ENCODE measurements at regions not wholly inside any gene's neighbourhood (a gene's known extent, or its start where the extent isn't known, plus 50 kb on each side); places are given as distances from the start of the nearest gene placed in this dataset.

DNA sequence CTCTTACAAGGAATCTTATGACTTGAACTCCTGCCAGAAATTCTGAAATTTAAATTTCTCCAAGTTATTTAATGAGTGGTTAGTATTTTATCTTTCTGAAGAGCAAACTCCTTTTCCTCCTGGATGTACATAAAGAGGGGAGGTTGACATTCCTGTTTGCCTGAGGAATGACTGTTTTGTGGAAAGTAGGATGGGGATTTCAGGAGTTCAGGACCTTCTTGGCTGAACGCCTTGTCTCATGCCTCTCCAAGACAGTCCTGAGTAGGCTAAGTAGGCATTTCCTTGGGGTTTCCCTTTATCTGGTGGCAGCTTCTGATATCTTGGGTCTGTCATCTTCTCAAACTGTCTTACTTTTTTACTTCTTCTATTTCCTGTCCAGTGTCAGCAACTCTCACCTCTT, 356.6 kb downstream of the TDRD3 start:
- DNase-seq (ENCODE audit: low read depth, low spot score), result no peak
- Histone ChIP-seq H3K9me3 (ENCODE audit: control insufficient read depth, low read depth, low read length) (no peaks in the 10 kb centered on the region), H3K27ac (ENCODE audit: control insufficient read depth, insufficient read depth, low read length) (no peak overlapping the region), H2AFZ (ENCODE audit: control insufficient read depth, low read length) (no peak overlapping the region), H3K36me3 (ENCODE audit: control insufficient read depth in 2 of 2, extremely low read depth in 1 of 2, insufficient read depth in 2 of 2, low read length in 2 of 2) (no peaks in the 10 kb centered on the region), H3K9ac (ENCODE audit: control insufficient read depth, extremely low read depth, insufficient read depth, low read length) (no peak overlapping the region), H3K27me3 (ENCODE audit: control insufficient read depth, extremely low read depth, insufficient read depth, low read length) (no peaks in the 10 kb centered on the region), H3K4me2 (ENCODE audit: control insufficient read depth, extremely low read depth, insufficient read depth, low read depth, low read length) (no peak overlapping the region), H3K79me2 (ENCODE audit: control insufficient read depth, insufficient read depth, low read length) (no peaks in the 10 kb centered on the region), H3K4me3 (ENCODE audit: control insufficient read depth in 2 of 3, extremely low read depth in 1 of 3, insufficient read depth in 2 of 3, low read depth in 1 of 3, low read length in 3 of 3) (no peak overlapping the region), H3K4me1 (ENCODE audit: control insufficient read depth, extremely low read depth, insufficient read depth, low read length) (peaks cover 16% of the 10 kb centered on the region), H4K20me1 (ENCODE audit: control insufficient read depth, extremely low read depth, insufficient read depth, low read length) (no peaks in the 10 kb centered on the region), H3K9me1 (ENCODE audit: control insufficient read depth, extremely low read depth, insufficient read depth, low read length) (no peaks in the 10 kb centered on the region)
- TF ChIP-seq, protein P1, sequence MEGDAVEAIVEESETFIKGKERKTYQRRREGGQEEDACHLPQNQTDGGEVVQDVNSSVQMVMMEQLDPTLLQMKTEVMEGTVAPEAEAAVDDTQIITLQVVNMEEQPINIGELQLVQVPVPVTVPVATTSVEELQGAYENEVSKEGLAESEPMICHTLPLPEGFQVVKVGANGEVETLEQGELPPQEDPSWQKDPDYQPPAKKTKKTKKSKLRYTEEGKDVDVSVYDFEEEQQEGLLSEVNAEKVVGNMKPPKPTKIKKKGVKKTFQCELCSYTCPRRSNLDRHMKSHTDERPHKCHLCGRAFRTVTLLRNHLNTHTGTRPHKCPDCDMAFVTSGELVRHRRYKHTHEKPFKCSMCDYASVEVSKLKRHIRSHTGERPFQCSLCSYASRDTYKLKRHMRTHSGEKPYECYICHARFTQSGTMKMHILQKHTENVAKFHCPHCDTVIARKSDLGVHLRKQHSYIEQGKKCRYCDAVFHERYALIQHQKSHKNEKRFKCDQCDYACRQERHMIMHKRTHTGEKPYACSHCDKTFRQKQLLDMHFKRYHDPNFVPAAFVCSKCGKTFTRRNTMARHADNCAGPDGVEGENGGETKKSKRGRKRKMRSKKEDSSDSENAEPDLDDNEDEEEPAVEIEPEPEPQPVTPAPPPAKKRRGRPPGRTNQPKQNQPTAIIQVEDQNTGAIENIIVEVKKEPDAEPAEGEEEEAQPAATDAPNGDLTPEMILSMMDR (optimal IDR thresholded peaks at IDR 0.05 in 1 of 3, IDR thresholded peaks at IDR 0.05 in 1 of 3, conservative IDR thresholded peaks at IDR 0.05 in 1 of 3; ENCODE audit: extremely low read depth in 1 of 3, insufficient read depth in 2 of 3, low read length in 3 of 3), result no peak
- TF ChIP-seq EZH2 (IDR thresholded peaks at IDR 0.05; ENCODE audit: low read length), result no peak
- dilution Hi-C loops (cut with MboI; ENCODE audit: extremely low pct_ligation_motif_present, low sequenced_read_pairs), result no loop called here
- FAIRE-seq, result no peak

DNA sequence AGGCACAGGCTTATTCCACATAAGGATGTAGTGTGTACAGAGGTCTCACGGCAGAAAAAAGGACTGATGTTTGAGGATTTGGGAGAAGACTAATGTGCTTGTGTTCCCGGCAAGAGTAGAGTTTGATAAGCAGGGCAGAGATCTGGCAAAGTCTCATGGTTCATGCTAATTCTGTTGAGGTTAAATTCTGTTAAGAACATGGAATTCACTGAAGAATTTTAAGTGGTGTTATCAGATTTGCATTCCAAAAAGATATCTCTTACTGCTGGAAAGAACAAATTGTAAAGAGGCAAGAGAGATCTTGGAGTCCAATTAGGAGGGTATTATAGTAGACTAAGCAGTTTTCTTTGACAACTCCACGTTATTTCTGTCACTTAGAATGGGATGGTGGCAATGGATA, 348.3 kb downstream of the TDRD3 start:
- Histone ChIP-seq H3K9ac (ENCODE audit: control insufficient read depth, extremely low read depth, insufficient read depth, low read length) (no peak overlapping the region), H3K79me2 (ENCODE audit: control insufficient read depth, insufficient read depth, low read length) (no peaks in the 10 kb centered on the region), H3K9me1 (ENCODE audit: control insufficient read depth, extremely low read depth, insufficient read depth, low read length) (no peaks in the 10 kb centered on the region), H3K4me2 (ENCODE audit: control insufficient read depth, extremely low read depth, insufficient read depth, low read depth, low read length) (no peak overlapping the region), H3K36me3 (ENCODE audit: control insufficient read depth in 2 of 2, extremely low read depth in 1 of 2, insufficient read depth in 2 of 2, low read length in 2 of 2) (no peaks in the 10 kb centered on the region), H2AFZ (ENCODE audit: control insufficient read depth, low read length) (no peak overlapping the region), H3K27me3 (ENCODE audit: control insufficient read depth, extremely low read depth, insufficient read depth, low read length) (no peaks in the 10 kb centered on the region), H3K27ac (ENCODE audit: control insufficient read depth, insufficient read depth, low read length) (no peak overlapping the region), H3K4me3 (ENCODE audit: control insufficient read depth in 2 of 3, extremely low read depth in 1 of 3, insufficient read depth in 2 of 3, low read depth in 1 of 3, low read length in 3 of 3) (no peak overlapping the region), H3K4me1 (ENCODE audit: control insufficient read depth, extremely low read depth, insufficient read depth, low read length) (no peaks in the 10 kb centered on the region), H3K9me3 (ENCODE audit: control insufficient read depth, low read depth, low read length) (no peaks in the 10 kb centered on the region), H4K20me1 (ENCODE audit: control insufficient read depth, extremely low read depth, insufficient read depth, low read length) (no peaks in the 10 kb centered on the region)
- no peak for DNase-seq (ENCODE audit: low read depth, low spot score)
- no peak for TF ChIP-seq EZH2 (IDR thresholded peaks at IDR 0.05; ENCODE audit: low read length)
- dilution Hi-C loops (cut with MboI; ENCODE audit: extremely low pct_ligation_motif_present, low sequenced_read_pairs), result no loop called here
- FAIRE-seq, result no peak

DNA sequence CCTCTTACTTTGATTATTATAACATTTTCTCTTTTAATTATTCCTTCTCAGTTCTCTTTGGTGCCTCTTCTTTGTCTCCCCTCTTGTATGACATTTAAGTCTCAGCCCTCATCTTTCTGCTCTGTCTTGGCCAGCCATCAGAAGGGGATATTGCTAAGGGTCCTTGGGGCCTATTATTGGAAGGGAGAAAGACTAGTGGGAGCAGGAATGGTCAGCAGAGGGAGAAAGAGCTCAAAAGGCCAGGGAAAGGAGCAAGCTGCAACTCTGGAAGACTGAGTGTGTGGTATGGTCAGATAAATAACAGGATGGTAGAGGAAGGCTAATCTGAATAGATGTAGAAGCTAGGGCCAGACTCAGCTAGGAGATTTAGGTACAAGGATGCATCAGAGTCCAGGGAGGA, 336.9 kb downstream of the TDRD3 start:
- TF ChIP-seq, protein P1 (optimal IDR thresholded peaks at IDR 0.05 in 1 of 3, IDR thresholded peaks at IDR 0.05 in 1 of 3, conservative IDR thresholded peaks at IDR 0.05 in 1 of 3; ENCODE audit: extremely low read depth in 1 of 3, insufficient read depth in 2 of 3, low read length in 3 of 3), result no peak
- no peak for TF ChIP-seq EZH2 (IDR thresholded peaks at IDR 0.05; ENCODE audit: low read length)
- dilution Hi-C loops (cut with MboI; ENCODE audit: extremely low pct_ligation_motif_present, low sequenced_read_pairs), result no loop called here
- no peaks in the 10 kb centered on the region for H3K36me3 ChIP-seq (ENCODE audit: control insufficient read depth in 2 of 2, extremely low read depth in 1 of 2, insufficient read depth in 2 of 2, low read length in 2 of 2)
- FAIRE-seq (no peak), DNase-seq (ENCODE audit: low read depth, low spot score) (no peak)
- no peaks in the 10 kb centered on the region for H3K4me1 ChIP-seq (ENCODE audit: control insufficient read depth, extremely low read depth, insufficient read depth, low read length)
- no peak overlapping the region for H3K27ac ChIP-seq (ENCODE audit: control insufficient read depth, insufficient read depth, low read length)
- no peaks in the 10 kb centered on the region for H3K27me3 ChIP-seq (ENCODE audit: control insufficient read depth, extremely low read depth, insufficient read depth, low read length)
- H3K9me1 ChIP-seq (ENCODE audit: control insufficient read depth, extremely low read depth, insufficient read depth, low read length), result no peaks in the 10 kb centered on the region
- no peaks in the 10 kb centered on the region for H3K9me3 ChIP-seq (ENCODE audit: control insufficient read depth, low read depth, low read length)
- no peak overlapping the region for H3K4me3 ChIP-seq (ENCODE audit: control insufficient read depth in 2 of 3, extremely low read depth in 1 of 3, insufficient read depth in 2 of 3, low read depth in 1 of 3, low read length in 3 of 3)
- no peak overlapping the region for H3K9ac ChIP-seq (ENCODE audit: control insufficient read depth, extremely low read depth, insufficient read depth, low read length)
- H4K20me1 ChIP-seq (ENCODE audit: control insufficient read depth, extremely low read depth, insufficient read depth, low read length), result no peaks in the 10 kb centered on the region
- H3K79me2 ChIP-seq (ENCODE audit: control insufficient read depth, insufficient read depth, low read length), result no peaks in the 10 kb centered on the region
- H2AFZ ChIP-seq (ENCODE audit: control insufficient read depth, low read length), result no peak overlapping the region
- no peak overlapping the region for H3K4me2 ChIP-seq (ENCODE audit: control insufficient read depth, extremely low read depth, insufficient read depth, low read depth, low read length)
